Amniotic epithelial cell (primary cell): ENCODE measurements at regions not wholly inside any gene's neighbourhood (a gene's known extent, or its start where the extent isn't known, plus 50 kb on each side); places are given as distances from the start of the nearest gene placed in this dataset.
"Not testable (repeated sequence)": the region's sequence is repeated elsewhere in the genome, so short reads cannot be mapped to it uniquely, and the experiment has no call there.

Experiments
- DNase-seq: peaks from one replicate; pipeline ENCODE4 v3.0.0-alpha.2; 2010; ENCODE audit warnings: low read depth

GRCh38 chrX:33989936-33990335 lies 142.2 kb downstream of the FAM47A start:
- DNase-seq = no peak

GRCh38 chrX:33987458-33987857 lies 144.7 kb downstream of the FAM47A start:
- DNase-seq = no peak

GRCh38 chrX:33974676-33975075 lies 157.4 kb downstream of the FAM47A start:
- DNase-seq = no peak

- DNase-seq = no peak
These were observed 161.8 kb downstream of the FAM47A start for GRCh38 chrX:33970028-33970967.

GRCh38 chrX:33969105-33969504 lies 163.0 kb downstream of the FAM47A start:
- DNase-seq = no peak

GRCh38 chrX:33968611-33969010 lies 163.5 kb downstream of the FAM47A start:
- DNase-seq = no peak

GRCh38 chrX:33949300-33949699 lies 182.8 kb downstream of the FAM47A start:
- DNase-seq = no peak

GRCh38 chrX:33926249-33926648 lies 205.9 kb downstream of the FAM47A start:
- not testable (repeated sequence) for DNase-seq

GRCh38 chrX:33923262-33923661 lies 208.9 kb downstream of the FAM47A start:
- no peak for DNase-seq

GRCh38 chrX:33909836-33910235 lies 222.3 kb downstream of the FAM47A start:
- DNase-seq = no peak

GRCh38 chrX:33908898-33909297 lies 223.2 kb downstream of the FAM47A start:
- DNase-seq = no peak

- no peak for DNase-seq
These were observed 224.0 kb downstream of the FAM47A start for GRCh38 chrX:33908074-33908473.

- no peak for DNase-seq
These were observed 225.1 kb downstream of the FAM47A start for GRCh38 chrX:33906971-33907370.

GRCh38 chrX:33892670-33893069 lies 239.4 kb downstream of the FAM47A start:
- no peak for DNase-seq

- no peak for DNase-seq
These were observed 276.9 kb downstream of the FAM47A start for GRCh38 chrX:33855251-33855650.

- not testable (repeated sequence) for DNase-seq
These were observed 280.0 kb downstream of the FAM47A start for GRCh38 chrX:33852146-33852545.

GRCh38 chrX:33840176-33840575 lies 291.9 kb downstream of the FAM47A start:
- DNase-seq = no peak

GRCh38 chrX:33831211-33831610 lies 300.9 kb downstream of the FAM47A start:
- DNase-seq = no peak

GRCh38 chrX:33817266-33817665 lies 314.8 kb downstream of the FAM47A start:
- no peak for DNase-seq

GRCh38 chrX:33808636-33809035 lies 323.5 kb downstream of the FAM47A start:
- no peak for DNase-seq

- no peak for DNase-seq
These were observed 347.6 kb downstream of the FAM47A start for GRCh38 chrX:33784548-33784947.

- DNase-seq = no peak
These were observed 390.3 kb downstream of the FAM47A start for GRCh38 chrX:33741807-33742206.

GRCh38 chrX:33735182-33735581 lies 396.9 kb downstream of the FAM47A start:
- DNase-seq = no peak
